BLaER1 (cell line): ENCODE measurements at regions not wholly inside any gene's neighbourhood (a gene's known extent, or its start where the extent isn't known, plus 50 kb on each side); places are given as distances from the start of the nearest gene placed in this dataset.

Experiments
- H3K27ac ChIP-seq: shearing (Covaris generic); formaldehyde crosslinking; 2 replicates; pipeline ENCODE4 v1.8.1; 2022
- H3K27me3 ChIP-seq: shearing (Covaris generic); formaldehyde crosslinking; 2 replicates; pipeline ENCODE4 v1.8.1; 2022
- H3K36me3 ChIP-seq: shearing (Covaris generic); formaldehyde crosslinking; 2 replicates; pipeline ENCODE4 v1.8.1; 2022
- H3K4me1 ChIP-seq: shearing (Covaris generic); formaldehyde crosslinking; 2 replicates; pipeline ENCODE4 v1.8.1; 2022
- H3K4me2 ChIP-seq: shearing (Covaris generic); formaldehyde crosslinking; 2 replicates; pipeline ENCODE4 v1.8.1; 2022
- H3K4me3 ChIP-seq: shearing (Covaris generic); formaldehyde crosslinking; 2 replicates; pipeline ENCODE4 v1.8.1; 2022
- H3K9ac ChIP-seq: shearing (Covaris generic); formaldehyde crosslinking; 2 replicates; pipeline ENCODE4 v1.8.1; 2022
- H3K9me3 ChIP-seq: shearing (Covaris generic); formaldehyde crosslinking; 2 replicates; pipeline ENCODE4 v1.8.1; 2022
- H4K20me1 ChIP-seq: shearing (Covaris generic); formaldehyde crosslinking; 2 replicates; pipeline ENCODE4 v1.8.1; 2022
- Cebpa-rat ChIP-seq: shearing (Covaris generic); IDR thresholded peaks from 2 replicates; pipeline ENCODE4 v1.8.1; 2022

GRCh38 chr16:49085686-49086085 is 196.0 kb downstream of the CBLN1 start:
- Histone ChIP-seq H4K20me1 (no peaks in the 10 kb centered on the region), H3K4me2 (no peak overlapping the region), H3K27me3 (no peaks in the 10 kb centered on the region; the same call in 1 of the 2 replicates), H3K4me3 (no peak overlapping the region), H3K4me1 (no peaks in the 10 kb centered on the region), H3K36me3 (no peaks in the 10 kb centered on the region), H3K9ac (no peak overlapping the region), H3K9me3 (peaks cover 9% of the 10 kb centered on the region), H3K27ac (no peak overlapping the region)
- TF ChIP-seq Cebpa-rat, result no peak

DNA sequence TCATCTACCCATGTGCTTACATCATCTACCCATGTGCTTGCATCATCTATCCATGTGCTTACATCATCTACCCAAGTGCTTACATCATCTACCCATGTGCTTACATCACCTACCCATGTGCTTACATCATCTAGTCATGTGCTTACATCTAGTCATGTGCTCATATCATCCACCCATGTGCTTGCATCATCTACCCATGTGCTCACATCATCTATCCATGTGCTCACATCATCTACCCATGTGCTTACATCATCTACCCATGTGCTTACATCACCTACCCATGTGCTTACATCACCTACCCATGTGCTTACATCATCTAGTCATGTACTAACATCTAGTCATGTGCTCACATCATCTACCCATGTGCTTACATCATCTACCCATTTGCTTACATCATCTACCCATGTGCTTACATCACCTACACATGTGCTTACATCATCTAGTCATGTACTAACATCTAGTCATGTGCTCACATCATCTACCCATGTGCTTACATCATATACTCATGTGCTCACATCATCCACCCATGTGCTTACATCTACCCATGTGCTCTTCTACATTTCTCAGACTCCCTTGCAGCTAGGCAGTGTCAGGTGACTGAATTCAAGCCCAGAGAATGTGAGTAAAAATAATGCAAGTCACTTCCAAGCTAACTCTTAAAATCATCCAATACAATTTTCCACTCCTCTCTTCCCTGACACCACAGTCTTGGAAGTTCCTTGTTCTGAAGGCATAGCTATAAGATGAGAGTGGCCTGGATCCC is 196.8 kb downstream of the CBLN1 start:
- Histone ChIP-seq H3K27me3 (no peaks in the 10 kb centered on the region), H3K4me3 (no peak overlapping the region), H3K9ac (no peak overlapping the region), H3K4me2 (no peak overlapping the region), H3K27ac (no peak overlapping the region), H4K20me1 (no peaks in the 10 kb centered on the region), H3K9me3 (peaks cover 9% of the 10 kb centered on the region), H3K36me3 (no peaks in the 10 kb centered on the region), H3K4me1 (no peaks in the 10 kb centered on the region)
- no peak for TF ChIP-seq Cebpa-rat

GRCh38 chr16:49081554-49081953 is 200.1 kb downstream of the CBLN1 start:
- Histone ChIP-seq H3K9ac (no peak overlapping the region), H3K27me3 (no peaks in the 10 kb centered on the region), H3K4me3 (no peak overlapping the region), H3K9me3 (peaks cover 34% of the 10 kb centered on the region), H4K20me1 (no peaks in the 10 kb centered on the region), H3K4me1 (no peaks in the 10 kb centered on the region), H3K4me2 (no peak overlapping the region), H3K27ac (no peak overlapping the region), H3K36me3 (no peaks in the 10 kb centered on the region)
- no peak for TF ChIP-seq Cebpa-rat

DNA sequence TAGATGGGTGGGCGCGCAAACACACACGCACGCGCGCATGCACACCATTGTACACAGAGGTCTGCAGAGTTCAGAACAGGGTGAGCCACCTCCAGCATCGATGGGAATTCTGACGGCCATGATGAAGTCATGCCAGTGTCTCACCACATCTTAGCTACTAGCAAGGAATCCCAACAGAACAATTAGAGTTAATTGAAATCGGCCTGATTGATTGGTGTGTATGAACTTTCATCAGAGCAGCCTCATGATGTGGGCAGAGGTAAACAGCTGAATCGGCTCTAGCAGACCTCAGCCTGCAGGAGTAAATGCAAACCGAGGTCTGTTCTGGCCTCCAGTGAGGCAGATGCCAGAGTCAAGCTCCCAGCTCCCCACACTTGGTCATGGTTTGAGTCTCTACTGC is 200.6 kb downstream of the CBLN1 start:
- no peaks in the 10 kb centered on the region for H3K27me3 ChIP-seq
- no peak overlapping the region for H3K4me2 ChIP-seq
- no peak for TF ChIP-seq Cebpa-rat
- no peak overlapping the region for H3K27ac ChIP-seq
- no peaks in the 10 kb centered on the region for H3K36me3 ChIP-seq
- no peaks in the 10 kb centered on the region for H4K20me1 ChIP-seq
- peaks cover 34% of the 10 kb centered on the region for H3K9me3 ChIP-seq
- H3K4me1 ChIP-seq, result no peaks in the 10 kb centered on the region
- H3K9ac ChIP-seq, result no peak overlapping the region
- H3K4me3 ChIP-seq, result no peak overlapping the region

- Histone ChIP-seq H3K4me1 (no peaks in the 10 kb centered on the region), H3K27ac (no peak overlapping the region), H3K9ac (no peak overlapping the region), H3K4me3 (no peak overlapping the region), H3K27me3 (no peaks in the 10 kb centered on the region), H3K9me3 (peaks cover 24% of the 10 kb centered on the region), H3K36me3 (no peaks in the 10 kb centered on the region), H4K20me1 (no peaks in the 10 kb centered on the region), H3K4me2 (no peak overlapping the region)
- no peak for TF ChIP-seq Cebpa-rat
Observed at GRCh38 chr16:49078571-49078970, 203.1 kb downstream of the CBLN1 start.

DNA sequence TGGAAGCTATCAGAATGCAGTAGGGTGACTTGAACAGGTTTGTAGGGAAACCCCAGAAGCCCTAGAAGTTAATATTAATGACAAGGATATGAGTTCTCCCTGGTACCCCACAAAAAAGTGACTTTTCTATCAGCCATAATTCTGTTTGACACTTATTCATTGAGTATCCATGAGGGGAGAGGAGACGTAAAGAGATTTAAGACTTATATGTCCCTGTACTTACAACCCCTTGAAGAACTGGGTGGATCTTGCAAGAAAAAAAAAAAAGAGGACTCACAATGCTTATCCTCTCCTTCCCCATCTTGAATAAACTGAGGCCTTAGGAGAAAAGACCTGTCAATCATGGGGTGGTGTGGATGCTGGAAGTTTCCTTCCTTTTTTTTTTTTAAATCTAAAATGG is 203.5 kb downstream of the CBLN1 start:
- Histone ChIP-seq H3K27ac (no peak overlapping the region), H3K4me1 (no peaks in the 10 kb centered on the region), H3K4me3 (no peak overlapping the region), H3K4me2 (no peak overlapping the region), H3K36me3 (no peaks in the 10 kb centered on the region), H3K9ac (no peak overlapping the region), H3K27me3 (no peaks in the 10 kb centered on the region), H4K20me1 (no peaks in the 10 kb centered on the region), H3K9me3 (peaks cover 24% of the 10 kb centered on the region)
- TF ChIP-seq Cebpa-rat, result no peak

DNA sequence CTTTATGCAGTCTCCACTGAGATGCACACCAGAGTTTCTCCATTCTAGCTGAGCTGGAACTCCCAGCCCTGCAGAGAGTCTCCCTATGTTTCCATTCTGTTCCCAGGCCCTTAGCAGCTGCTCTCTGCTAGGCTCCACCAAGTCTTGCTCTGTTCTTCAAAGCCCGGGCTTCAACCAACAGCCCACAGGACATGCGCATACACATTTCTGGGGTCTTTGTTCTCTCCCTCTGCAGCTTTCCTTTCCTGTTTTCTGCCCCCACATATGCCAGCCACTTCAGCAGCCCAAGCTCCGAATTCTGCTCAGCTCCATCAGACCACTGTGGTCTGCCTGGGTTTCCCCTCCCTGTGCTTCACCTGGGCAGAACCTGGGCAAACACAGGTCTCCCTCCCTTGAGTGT is 205.9 kb downstream of the CBLN1 start:
- Histone ChIP-seq H3K4me2 (no peak overlapping the region), H3K4me3 (no peak overlapping the region), H3K36me3 (no peaks in the 10 kb centered on the region), H3K9ac (no peak overlapping the region), H3K27ac (no peak overlapping the region), H3K27me3 (no peaks in the 10 kb centered on the region), H3K4me1 (no peaks in the 10 kb centered on the region), H3K9me3 (peaks cover 24% of the 10 kb centered on the region), H4K20me1 (no peaks in the 10 kb centered on the region)
- TF ChIP-seq Cebpa-rat, result no peak

- Histone ChIP-seq H3K4me2 (no peak overlapping the region), H3K27me3 (no peaks in the 10 kb centered on the region), H3K4me3 (no peak overlapping the region), H3K9me3 (no peaks in the 10 kb centered on the region), H3K27ac (no peak overlapping the region), H3K4me1 (peaks cover 19% of the 10 kb centered on the region), H4K20me1 (no peaks in the 10 kb centered on the region), H3K9ac (no peak overlapping the region), H3K36me3 (no peaks in the 10 kb centered on the region)
- TF ChIP-seq Cebpa-rat, result no peak
Observed at GRCh38 chr16:49068224-49068623, 213.4 kb downstream of the CBLN1 start.

DNA sequence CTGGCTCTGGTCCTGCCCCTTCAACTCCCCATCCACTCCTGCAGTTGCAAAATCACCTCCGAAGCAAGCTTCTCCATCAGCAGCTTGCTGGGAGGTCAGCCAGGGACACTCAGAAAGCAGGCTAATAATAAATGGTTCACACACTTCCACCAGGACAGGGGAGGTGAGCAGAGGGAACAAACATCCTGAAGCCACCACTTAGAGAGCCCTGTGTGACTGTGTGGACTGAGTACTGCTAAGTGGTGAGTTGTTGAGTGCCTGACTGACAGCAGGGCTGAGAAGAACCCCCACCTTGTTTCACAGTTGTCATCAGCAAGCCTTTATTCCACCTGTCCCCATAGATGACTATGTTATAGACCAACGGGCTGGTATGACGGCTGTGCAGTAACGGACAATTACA is 213.9 kb downstream of the CBLN1 start:
- H3K4me1 ChIP-seq, result peaks cover 19% of the 10 kb centered on the region
- H3K9me3 ChIP-seq, result no peaks in the 10 kb centered on the region
- no peaks in the 10 kb centered on the region for H3K27me3 ChIP-seq
- no peaks in the 10 kb centered on the region for H3K36me3 ChIP-seq
- no peak overlapping the region for H3K9ac ChIP-seq
- no peak overlapping the region for H3K4me3 ChIP-seq
- no peak overlapping the region for H3K4me2 ChIP-seq
- H4K20me1 ChIP-seq, result no peaks in the 10 kb centered on the region
- TF ChIP-seq Cebpa-rat, result no peak
- H3K27ac ChIP-seq, result no peak overlapping the region

- Histone ChIP-seq H3K4me2 (no peak overlapping the region), H3K9ac (no peak overlapping the region), H3K27ac (no peak overlapping the region), H3K4me3 (no peak overlapping the region), H3K27me3 (no peaks in the 10 kb centered on the region), H3K36me3 (no peaks in the 10 kb centered on the region), H3K4me1 (peaks cover 36% of the 10 kb centered on the region), H3K9me3 (no peaks in the 10 kb centered on the region), H4K20me1 (no peaks in the 10 kb centered on the region)
- no peak for TF ChIP-seq Cebpa-rat
Observed at GRCh38 chr16:49061137-49061714, 220.4 kb downstream of the CBLN1 start.
